SJSA1 (cell line): ENCODE measurements at regions not wholly inside any gene's neighbourhood (a gene's known extent, or its start where the extent isn't known, plus 50 kb on each side); places are given as distances from the start of the nearest gene placed in this dataset.
A peak's percentile ranks its signal among the peaks of the same experiment; 100 is the strongest.
"Not testable (repeated sequence)": the region's sequence is repeated elsewhere in the genome, so short reads cannot be mapped to it uniquely, and the experiment has no call there.

Source experiments
- DNase-seq, 2 experiments: peaks; one replicate each; pipeline ENCODE4 v3.0.0-alpha.2; 2015 to 2020; ENCODE audit warnings: low spot score in 2 of 2, low read depth in 1 of 2
- H3K27ac ChIP-seq: fragments of 250-450 bp; sonication (Bioruptor Pico); 2 replicates; pipeline ENCODE4 v1.5.1; 2020; ENCODE audit warnings: mild to moderate bottlenecking, moderate library complexity
- H3K27me3 ChIP-seq: fragments of 250-450 bp; sonication (Bioruptor Pico); replicated peaks from 2 replicates; pipeline ENCODE4 v1.5.1; 2020; ENCODE audit warnings: mild to moderate bottlenecking, moderate library complexity
- H3K36me3 ChIP-seq: fragments of 250-450 bp; sonication (Bioruptor Pico); 2 replicates; pipeline ENCODE4 v1.5.1; 2020; ENCODE audit warnings: mild to moderate bottlenecking
- H3K4me1 ChIP-seq: fragments of 250-450 bp; sonication (Bioruptor Pico); replicated peaks from 2 replicates; pipeline ENCODE4 v1.6.1; 2021; ENCODE audit warnings: mild to moderate bottlenecking
- H3K4me3 ChIP-seq: fragments of 250-450 bp; sonication (Bioruptor Pico); 2 replicates; pipeline ENCODE4 v1.5.1; 2020; ENCODE audit warnings: mild to moderate bottlenecking
- H3K9me3 ChIP-seq: fragments of 250-450 bp; sonication (Bioruptor Pico); replicated peaks from 2 replicates; pipeline ENCODE4 v1.5.1; 2020; ENCODE audit warnings: mild to moderate bottlenecking

- H3K36me3 ChIP-seq = no peaks in the 10 kb centered on the region
- no peak for DNase-seq
- H3K27ac ChIP-seq = no peak overlapping the region
- no peaks in the 10 kb centered on the region for H3K4me1 ChIP-seq
- no peaks in the 10 kb centered on the region for H3K9me3 ChIP-seq
- H3K4me3 ChIP-seq = no peak overlapping the region
- H3K27me3 ChIP-seq = no peaks in the 10 kb centered on the region
These were observed 95.5 kb downstream of the KATNIP start for GRCh38 chr16:27645396-27645795.

GRCh38 chr16:27646806-27647205 lies 96.9 kb downstream of the KATNIP start:
- Histone ChIP-seq H3K27me3 (no peaks in the 10 kb centered on the region), H3K27ac (no peak overlapping the region), H3K9me3 (no peaks in the 10 kb centered on the region), H3K4me1 (no peaks in the 10 kb centered on the region), H3K36me3 (no peaks in the 10 kb centered on the region), H3K4me3 (no peak overlapping the region)
- DNase-seq = no peak

- Histone ChIP-seq H3K4me3 (no peak overlapping the region), H3K27ac (no peak overlapping the region), H3K4me1 (no peaks in the 10 kb centered on the region), H3K36me3 (no peaks in the 10 kb centered on the region), H3K27me3 (no peaks in the 10 kb centered on the region), H3K9me3 (no peaks in the 10 kb centered on the region)
- no peak for DNase-seq
These were observed 99.1 kb downstream of the KATNIP start for GRCh38 chr16:27649021-27649420.

GRCh38 chr16:27650073-27650701 lies 100.2 kb downstream of the KATNIP start:
- no peaks in the 10 kb centered on the region for H3K36me3 ChIP-seq
- DNase-seq = no peak
- H3K4me3 ChIP-seq = no peak overlapping the region
- H3K9me3 ChIP-seq = no peaks in the 10 kb centered on the region
- no peak overlapping the region for H3K27ac ChIP-seq
- no peaks in the 10 kb centered on the region for H3K4me1 ChIP-seq
- no peaks in the 10 kb centered on the region for H3K27me3 ChIP-seq

GRCh38 chr16:27651301-27651700 lies 101.4 kb downstream of the KATNIP start:
- Histone ChIP-seq H3K4me3 (no peak overlapping the region), H3K36me3 (no peaks in the 10 kb centered on the region), H3K4me1 (no peaks in the 10 kb centered on the region), H3K27ac (no peak overlapping the region), H3K9me3 (no peaks in the 10 kb centered on the region; the same call in 1 of the 2 replicates), H3K27me3 (no peaks in the 10 kb centered on the region)
- no peak for DNase-seq

- H3K36me3 ChIP-seq = no peaks in the 10 kb centered on the region
- no peak overlapping the region for H3K4me3 ChIP-seq
- no peaks in the 10 kb centered on the region for H3K4me1 ChIP-seq
- no peak overlapping the region for H3K27ac ChIP-seq
- no peak for DNase-seq
- H3K27me3 ChIP-seq = no peaks in the 10 kb centered on the region
- no peaks in the 10 kb centered on the region; the same call in 1 of the 2 replicates for H3K9me3 ChIP-seq
These were observed 107.9 kb downstream of the KATNIP start for GRCh38 chr16:27657811-27658210.

- Histone ChIP-seq H3K36me3 (no peaks in the 10 kb centered on the region), H3K27ac (no peak overlapping the region), H3K9me3 (no peaks in the 10 kb centered on the region; the same call in 1 of the 2 replicates), H3K4me3 (no peak overlapping the region), H3K27me3 (no peaks in the 10 kb centered on the region), H3K4me1 (no peaks in the 10 kb centered on the region)
- DNase-seq = no peak
These were observed 110.6 kb downstream of the KATNIP start for GRCh38 chr16:27660507-27660906.

GRCh38 chr16:27663235-27663634 lies 113.3 kb downstream of the KATNIP start:
- H3K4me1 ChIP-seq, H3K27me3 ChIP-seq, H3K36me3 ChIP-seq, DNase-seq, H3K27ac ChIP-seq, H3K9me3 ChIP-seq, H3K4me3 ChIP-seq: not testable (repeated sequence)

- DNase-seq = no peak
These were observed 115.9 kb downstream of the KATNIP start for GRCh38 chr16:27665881-27666280.

GRCh38 chr16:27670071-27670810 lies 120.3 kb downstream of the KATNIP start:
- Histone ChIP-seq H3K4me3 (no peak overlapping the region), H3K4me1 (peaks cover 4% of the 10 kb centered on the region; the same call in 1 of the 2 replicates), H3K27ac (no peak overlapping the region), H3K36me3 (0 out of 2 replicates have a peak, but pooled peaks cover 3% of the 10 kb centered on the region), H3K9me3 (no peaks in the 10 kb centered on the region), H3K27me3 (no peaks in the 10 kb centered on the region)
- no peak for DNase-seq

More at GRCh38 chr16:27665881-27666280, 115.9 kb downstream of the KATNIP start:
- Histone ChIP-seq H3K9me3 (no peaks in the 10 kb centered on the region), H3K4me1 (peaks cover 4% of the 10 kb centered on the region; the same call in 1 of the 2 replicates), H3K27me3 (no peaks in the 10 kb centered on the region), H3K4me3 (no peak overlapping the region), H3K27ac (no peak overlapping the region), H3K36me3 (no peaks in the 10 kb centered on the region)

GRCh38 chr16:27671410-27671809 lies 121.5 kb downstream of the KATNIP start:
- no peak overlapping the region for H3K4me3 ChIP-seq
- H3K9me3 ChIP-seq = no peaks in the 10 kb centered on the region
- DNase-seq = no peak
- H3K36me3 ChIP-seq = 0 out of 2 replicates have a peak, but pooled peaks cover 3% of the 10 kb centered on the region
- peaks cover 6% of the 10 kb centered on the region for H3K4me1 ChIP-seq
- no peaks in the 10 kb centered on the region for H3K27me3 ChIP-seq
- H3K27ac ChIP-seq = no peak overlapping the region

GRCh38 chr16:27676839-27677238 lies 126.9 kb downstream of the KATNIP start:
- Histone ChIP-seq H3K27ac (peak overlapping the region; percentile 96), H3K27me3 (no peaks in the 10 kb centered on the region), H3K4me3 (no peak overlapping the region), H3K4me1 (peaks cover 21% of the 10 kb centered on the region), H3K36me3 (0 out of 2 replicates have a peak, but pooled peaks cover 9% of the 10 kb centered on the region), H3K9me3 (no peaks in the 10 kb centered on the region)
- peak; percentile 54 to 80 for DNase-seq

GRCh38 chr16:27677263-27677662 lies 127.3 kb downstream of the KATNIP start:
- H3K4me1 ChIP-seq = peaks cover 21% of the 10 kb centered on the region
- H3K9me3 ChIP-seq = no peaks in the 10 kb centered on the region
- H3K27me3 ChIP-seq = no peaks in the 10 kb centered on the region
- no peak overlapping the region for H3K4me3 ChIP-seq
- 0 out of 2 replicates have a peak, but pooled peaks cover 9% of the 10 kb centered on the region for H3K36me3 ChIP-seq
- peak overlapping the region; percentile 96 for H3K27ac ChIP-seq
- peak in 1 of 2 experiments; percentile 61 for DNase-seq

- Histone ChIP-seq H3K27ac (no peak overlapping the region), H3K36me3 (0 out of 2 replicates have a peak, but pooled peaks cover 9% of the 10 kb centered on the region), H3K4me3 (no peak overlapping the region), H3K4me1 (peaks cover 21% of the 10 kb centered on the region), H3K9me3 (no peaks in the 10 kb centered on the region), H3K27me3 (no peaks in the 10 kb centered on the region)
- no peak for DNase-seq
These were observed 129.0 kb downstream of the KATNIP start for GRCh38 chr16:27678955-27679354.
